HCT116 (cell line): ENCODE measurements at regions not wholly inside any gene's neighbourhood (a gene's known extent, or its start where the extent isn't known, plus 50 kb on each side); places are given as distances from the start of the nearest gene placed in this dataset.
"Not testable (repeated sequence)": the region's sequence is repeated elsewhere in the genome, so short reads cannot be mapped to it uniquely, and the experiment has no call there.

Experiments used
- ATAC-seq: fragments of 200-7000 bp; cut with Tn5 transposase; 2 replicates; pipeline ENCODE4 v1.9.1; 2020; ENCODE audit warnings: mild to moderate bottlenecking, moderate library complexity
- BruUV-seq: library from RNA; stranded (reverse); fragments of 400-500 nt; replicated peaks from 2 replicates; lab custom pipeline; 2021; lab: Mats Ljungman, UMichigan
- CTCF ChIA-PET: fragments of 300-600 bp; sonication (Branson Sonifier 250); formaldehyde crosslinking; loops from one replicate; lab custom pipeline; 2021; ENCODE audit warnings: antibody characterized with exemption; lab: Charles Lee
- POLR2A ChIA-PET: fragments of 300-600, 350-600 bp; sonication (Branson Sonifier 250); formaldehyde crosslinking; loops from one replicate; lab custom pipeline; 2021; ENCODE audit warnings: antibody characterized with exemption; lab: Charles Lee
- RAD21 ChIA-PET, 2 experiments: fragments of 300-600 bp; sonication (Branson Sonifier 250); formaldehyde crosslinking; loops; one replicate each; lab custom pipeline; 2023; ENCODE audit warnings: low total read pairs in 2 of 2; ENCODE audit not compliant: uncharacterized antibody in 2 of 2, unreplicated experiment in 2 of 2, low non-redundant PET in 1 of 2; lab: Charles Lee
- DNase-seq: peaks from one replicate; pipeline ENCODE4 v3.0.0-alpha.2; 2010; ENCODE audit warnings: low read depth, low spot score
- H2AFZ ChIP-seq: fragments of 200-600 bp; shearing (Covaris generic), sonication (generic); 2 replicates; pipeline ENCODE4 v1.6.1; 2017; ENCODE audit warnings: low read depth, mixed run types, mixed read lengths, antibody characterized with exemption, low read length; ENCODE audit not compliant: poor library complexity, severe bottlenecking
- H3K27ac ChIP-seq: 2 replicates; pipeline ENCODE4 v1.5.1; 2012; ENCODE audit warnings: low read depth, low read length
- H3K27me3 ChIP-seq: fragments of 200-600 bp; sonication (generic); 2 replicates; pipeline ENCODE4 v1.6.1; 2016; ENCODE audit warnings: mixed run types, low read length, mixed read lengths; ENCODE audit not compliant: insufficient read depth
- H3K36me3 ChIP-seq, 2 experiments: fragments of 200-500 bp in 1 of 2; fragments of 200-600 bp in 1 of 2; sonication (Bioruptor generic) in 1 of 2; sonication (generic) in 1 of 2; 2 replicates each; pipeline versions ENCODE4 v1.5.1 to v1.6.1; 2014 to 2016; ENCODE audit warnings: low read length in 2 of 2, inconsistent platforms in 1 of 2, mixed read lengths in 1 of 2, mixed run types in 1 of 2; ENCODE audit not compliant: insufficient read depth in 2 of 2, control insufficient read depth in 1 of 2
- H3K4me1 ChIP-seq, 2 experiments: fragments of 200-600 bp in 1 of 2; sonication (generic) in 1 of 2; 2 replicates each; pipeline versions ENCODE4 v1.5.1 to v1.6.1; 2012 to 2017; ENCODE audit warnings: low read length in 2 of 2, inconsistent platforms in 1 of 2, mild to moderate bottlenecking in 1 of 2, mixed read lengths in 1 of 2, mixed run types in 1 of 2, moderate library complexity in 1 of 2; ENCODE audit not compliant: insufficient read depth in 2 of 2, control insufficient read depth in 1 of 2
- H3K4me2 ChIP-seq: fragments of 200-600 bp; sonication (generic); 2 replicates; pipeline ENCODE4 v1.6.1; 2017; ENCODE audit warnings: mixed run types, low read length, mixed read lengths
- H3K4me3 ChIP-seq, 2 experiments: fragments of 200-600 bp in 1 of 2; sonication (generic) in 1 of 2; replicated peaks in 1 of 2; 2 replicates each; pipeline ENCODE4 v1.5.1; 2011 to 2016; ENCODE audit warnings: low read length in 2 of 2, control low read depth in 1 of 2, low read depth in 1 of 2, mild to moderate bottlenecking in 1 of 2, mixed read lengths in 1 of 2, mixed run types in 1 of 2
- H3K79me2 ChIP-seq: fragments of 200-600 bp; sonication (generic); 2 replicates; pipeline ENCODE4 v1.6.1; 2017; ENCODE audit warnings: mild to moderate bottlenecking, mixed run types, low read length, moderate library complexity, mixed read lengths; ENCODE audit not compliant: insufficient read depth
- H3K9ac ChIP-seq: fragments of 200-600 bp; sonication (generic); 2 replicates; pipeline ENCODE4 v1.6.1; 2016; ENCODE audit warnings: low read length, mixed read lengths
- H3K9me2 ChIP-seq: fragments of 200-600 bp; sonication (generic), shearing (Covaris generic); 2 replicates; pipeline ENCODE4 v1.6.1; 2017; ENCODE audit warnings: mixed run types, mild to moderate bottlenecking, moderate library complexity; ENCODE audit not compliant: insufficient read depth
- H3K9me3 ChIP-seq, 2 experiments: fragments of 200-500 bp in 1 of 2; fragments of 200-600 bp in 1 of 2; sonication (Bioruptor generic) in 1 of 2; sonication (generic) in 1 of 2; 2 replicates each; pipeline ENCODE4 v1.6.1; 2014 to 2017; ENCODE audit warnings: low read length in 2 of 2, mixed read lengths in 2 of 2, inconsistent platforms in 1 of 2, low read depth in 1 of 2, mild to moderate bottlenecking in 1 of 2, mixed run types in 1 of 2, moderate library complexity in 1 of 2; ENCODE audit not compliant: control insufficient read depth in 1 of 2, insufficient read depth in 1 of 2
- H4K20me1 ChIP-seq: fragments of 200-600 bp; sonication (generic), shearing (Covaris generic); 2 replicates; pipeline ENCODE4 v1.6.1; 2017; ENCODE audit warnings: mixed run types, mild to moderate bottlenecking, moderate library complexity; ENCODE audit not compliant: insufficient read depth
- intact Hi-C: fragments of 100-400 bp; cut with micrococcal nuclease; formaldehyde crosslinking; loops from 2 replicates; pipeline ENCODE4 v1.10.0; 2022

DNA sequence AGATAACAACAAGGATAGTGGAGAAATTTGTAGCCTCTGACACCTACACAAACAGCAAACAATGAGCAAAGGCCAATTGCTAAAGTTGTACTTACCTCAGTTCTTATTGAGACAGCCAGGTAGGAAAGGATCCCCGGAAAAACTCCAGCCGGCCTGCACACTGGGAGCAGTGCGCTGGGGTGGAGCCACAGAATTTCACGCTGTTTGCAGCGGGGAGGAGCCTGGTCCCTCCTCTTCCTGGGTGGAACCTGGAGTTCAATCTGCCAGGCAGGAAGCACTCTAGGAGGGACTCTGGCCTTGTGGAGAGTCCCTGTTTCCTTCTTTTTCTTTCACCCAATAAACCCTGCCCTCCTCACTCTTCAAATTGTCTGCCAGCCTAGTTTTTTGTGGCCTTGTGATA lies 382.6 kb upstream of the TGIF2LX start:
- POLR2A ChIA-PET, H3K9ac ChIP-seq, ATAC-seq, H3K9me3 ChIP-seq, H4K20me1 ChIP-seq, H3K27ac ChIP-seq, H3K4me2 ChIP-seq, H2AFZ ChIP-seq, H3K9me2 ChIP-seq, BruUV-seq, H3K4me3 ChIP-seq, H3K27me3 ChIP-seq, H3K36me3 ChIP-seq, CTCF ChIA-PET, H3K4me1 ChIP-seq, H3K79me2 ChIP-seq, intact Hi-C loops, DNase-seq, RAD21 ChIA-PET: not testable (repeated sequence)

DNA sequence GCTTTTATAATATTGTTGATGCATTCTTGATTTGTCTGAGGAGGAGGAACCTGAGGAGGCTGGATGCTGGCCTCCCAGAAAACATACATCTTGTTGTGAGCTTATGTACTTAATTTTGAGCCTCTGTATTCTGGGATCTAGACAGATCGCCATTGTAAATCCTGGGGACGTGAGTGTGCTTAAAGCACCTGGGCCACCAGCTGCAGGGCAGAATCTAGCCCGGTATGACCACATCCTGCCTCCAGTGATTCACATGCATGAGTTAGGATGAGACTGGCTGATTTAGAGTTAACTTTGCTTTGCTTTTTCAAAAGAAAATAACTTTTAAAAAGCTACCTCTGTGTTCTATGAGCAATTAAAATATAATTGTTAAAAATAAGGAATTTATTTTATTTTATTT lies 364.6 kb upstream of the TGIF2LX start:
- H3K79me2 ChIP-seq, H3K4me1 ChIP-seq, H4K20me1 ChIP-seq, H3K27ac ChIP-seq, RAD21 ChIA-PET, CTCF ChIA-PET, H3K4me2 ChIP-seq, H2AFZ ChIP-seq, DNase-seq, POLR2A ChIA-PET, H3K36me3 ChIP-seq, H3K9me3 ChIP-seq, H3K27me3 ChIP-seq, BruUV-seq, intact Hi-C loops, H3K4me3 ChIP-seq, H3K9me2 ChIP-seq, ATAC-seq, H3K9ac ChIP-seq: not testable (repeated sequence)

DNA sequence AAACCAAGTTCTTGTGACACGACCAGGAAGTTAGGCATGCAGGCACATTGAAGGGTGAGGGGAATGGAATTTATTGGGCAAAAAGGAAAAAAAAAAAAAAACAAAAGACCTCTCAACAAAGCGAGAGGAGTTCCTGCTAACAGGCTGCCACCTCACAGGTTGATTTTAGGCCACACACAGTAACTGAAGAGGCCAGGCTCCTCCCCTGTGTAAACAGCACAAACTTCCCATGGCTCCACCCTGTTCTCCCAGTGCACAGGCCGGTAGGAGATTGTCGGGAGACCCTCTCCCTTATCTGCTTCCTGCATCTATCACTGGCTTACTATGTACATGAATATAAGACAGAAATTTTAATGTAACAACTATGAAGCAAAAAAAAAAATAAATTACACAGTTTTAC lies 359.6 kb upstream of the TGIF2LX start:
- H4K20me1 ChIP-seq, H3K4me1 ChIP-seq, H2AFZ ChIP-seq, H3K36me3 ChIP-seq, H3K4me2 ChIP-seq, RAD21 ChIA-PET, DNase-seq, ATAC-seq, H3K4me3 ChIP-seq, H3K9ac ChIP-seq, H3K9me3 ChIP-seq, H3K79me2 ChIP-seq, CTCF ChIA-PET, H3K27ac ChIP-seq, BruUV-seq, H3K9me2 ChIP-seq, H3K27me3 ChIP-seq, intact Hi-C loops, POLR2A ChIA-PET: not testable (repeated sequence)

DNA sequence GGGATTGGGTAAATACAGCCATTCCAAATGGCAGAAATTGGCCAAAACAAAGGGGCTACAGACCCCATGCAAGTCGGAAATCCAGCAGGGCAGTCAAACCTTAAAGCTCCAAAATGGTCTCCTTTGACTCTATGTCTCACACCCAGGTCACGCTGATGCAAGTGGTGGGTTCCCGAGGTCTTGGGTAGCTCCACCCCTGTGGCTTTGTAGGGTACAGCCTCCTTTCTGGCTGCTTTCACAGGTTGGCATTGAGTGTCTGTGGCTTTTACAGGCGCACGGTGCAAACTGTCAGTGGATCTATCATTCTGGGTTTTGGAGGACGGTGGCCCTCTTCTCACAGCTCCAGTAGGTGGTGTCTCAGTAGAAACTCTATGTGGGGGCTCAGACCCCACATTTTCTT lies 358.6 kb upstream of the TGIF2LX start:
- H3K9me2 ChIP-seq, H3K4me2 ChIP-seq, DNase-seq, ATAC-seq, H4K20me1 ChIP-seq, H2AFZ ChIP-seq, H3K4me3 ChIP-seq, H3K36me3 ChIP-seq, H3K27me3 ChIP-seq, CTCF ChIA-PET, intact Hi-C loops, POLR2A ChIA-PET, H3K27ac ChIP-seq, H3K9ac ChIP-seq, H3K9me3 ChIP-seq, RAD21 ChIA-PET, H3K79me2 ChIP-seq, BruUV-seq, H3K4me1 ChIP-seq: not testable (repeated sequence)

DNA sequence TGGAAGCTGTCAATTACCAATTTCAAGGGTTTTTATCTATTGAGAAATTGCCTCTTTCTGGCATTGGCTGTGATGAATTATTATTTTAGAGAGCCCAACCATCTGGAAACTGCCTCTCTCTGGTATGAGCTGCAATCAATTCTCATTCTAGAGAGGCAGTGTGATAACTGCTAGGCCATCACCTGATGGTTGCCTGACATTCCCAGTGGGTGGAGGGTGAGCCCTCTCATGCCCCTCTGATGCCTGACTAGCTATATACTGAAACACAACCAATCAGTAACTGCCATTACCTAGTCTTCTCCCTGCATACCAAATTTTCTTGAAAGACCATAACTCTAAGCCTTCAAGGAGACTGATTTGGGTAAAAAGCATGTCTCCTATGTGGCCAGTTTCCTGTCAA lies 353.9 kb upstream of the TGIF2LX start:
- H3K9ac ChIP-seq, ATAC-seq, H3K79me2 ChIP-seq, CTCF ChIA-PET, DNase-seq, H3K9me2 ChIP-seq, H3K4me1 ChIP-seq, POLR2A ChIA-PET, H3K36me3 ChIP-seq, RAD21 ChIA-PET, H3K4me3 ChIP-seq, H3K9me3 ChIP-seq, H3K27ac ChIP-seq, H3K4me2 ChIP-seq, H2AFZ ChIP-seq, intact Hi-C loops, H4K20me1 ChIP-seq, H3K27me3 ChIP-seq, BruUV-seq: not testable (repeated sequence)
